K562 (cell line): ENCODE measurements at regions not wholly inside any gene's neighbourhood (a gene's known extent, or its start where the extent isn't known, plus 50 kb on each side); places are given as distances from the start of the nearest gene placed in this dataset.

ENCODE experiments used
- EZH2 ChIP-seq: IDR thresholded peaks from 2 replicates; pipeline ENCODE4 v1.6.1; 2012; ENCODE audit warnings: low read depth, mild to moderate bottlenecking, inconsistent platforms, low read length, borderline replicate concordance
- TBP ChIP-seq: optimal IDR thresholded peaks from 2 replicates; pipeline ENCODE3; 2011; ENCODE audit warnings: low read depth, low read length, improper control_type of control experiment
- ZFP1 ChIP-seq: fragments of 450-650 bp; formaldehyde crosslinking; IDR thresholded peaks from 2 replicates; pipeline ENCODE4 v1.4.0; 2020; ENCODE audit warnings: mild to moderate bottlenecking, mixed read lengths
- ZNF253 ChIP-seq: fragments of 250-450 bp; sonication (Bioruptor Pico); conservative IDR thresholded peaks from 2 replicates; pipeline ENCODE4 v1.6.1; 2021; ENCODE audit warnings: mild to moderate bottlenecking

DNA sequence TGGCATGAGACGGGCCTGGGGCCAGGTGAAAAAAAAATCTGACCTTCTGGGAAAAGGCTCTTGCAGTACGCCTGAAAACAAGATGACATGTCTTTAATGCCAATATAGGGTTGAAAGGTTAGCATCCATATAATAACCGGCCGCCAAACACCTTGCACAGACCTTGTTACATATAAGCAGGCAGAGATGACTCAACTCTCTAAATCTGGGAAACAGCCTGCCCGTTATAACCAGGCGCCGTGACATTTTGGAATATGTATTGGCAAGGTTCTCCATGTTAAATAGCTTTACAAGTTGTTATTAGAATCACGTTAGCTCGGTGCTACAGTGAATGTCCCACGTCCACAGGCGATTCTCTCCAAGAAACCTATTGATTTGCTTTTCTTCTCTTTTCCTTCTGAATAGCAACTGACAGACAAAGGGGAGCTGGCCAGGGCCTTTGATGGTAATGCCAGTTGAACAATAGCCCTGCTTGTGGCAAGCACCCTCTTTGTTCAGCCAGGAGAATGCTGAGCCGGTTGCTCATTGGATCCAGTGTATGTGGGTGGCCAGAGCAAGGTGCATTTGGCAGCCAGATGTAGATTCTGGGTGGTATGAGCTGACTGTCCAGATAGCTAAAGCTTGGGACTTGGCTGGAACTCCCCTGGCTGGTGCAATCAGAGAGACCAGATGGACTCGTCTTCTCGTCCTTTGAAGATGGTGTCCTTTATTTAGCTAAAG is 80.1 kb upstream of the AUTS2 start:
- no peak for TF ChIP-seq ZFP1 (CRISPR knock-in tag)
- TF ChIP-seq ZNF253 (CRISPR knock-in tag) = no peak
- no peak for TF ChIP-seq EZH2
- no peak for TF ChIP-seq TBP
